ENCODE measurements at regions not wholly inside any gene's neighbourhood (a gene's known extent, or its start where the extent isn't known, plus 50 kb on each side); places are given as distances from the start of the nearest gene placed in this dataset.

GRCh38 chr13:73536865-73537264 is 478.1 kb downstream of the KLF5 start:
- intact Hi-C loops (cut with micrococcal nuclease) (no loop called here), dilution Hi-C loops (cut with HindIII; ENCODE audit: low sequenced_read_pairs, unreplicated experiment) (no loop called here), in situ Hi-C loops (cut with MboI; ENCODE audit: low sequenced_read_pairs) (no loop called here)
- no TSS peak for BruUV-seq (replicated peaks)
- H2BK15ac ChIP-seq (ENCODE audit: low read depth, low read length): no peak overlapping the region
- H3K18ac ChIP-seq (ENCODE audit: low read depth, low read length): no peak overlapping the region
- ChIA-PET CTCF (no interaction called here), POLR2A (ENCODE audit: unreplicated experiment) (no interaction called here)
- ATAC-seq (ENCODE audit: low read depth) (no peak), DNase-seq (no peak)
- WGBS, 2 experiments (ENCODE audit: extremely low coverage in 2 of 2, insufficient read length in 1 of 2): no CpG with 5 or more reads among the region's 4 CpGs
- H3K27me3 ChIP-seq (ENCODE audit: control insufficient read depth, insufficient read depth, low read length): peaks cover 3% of the 10 kb centered on the region; the same call in 1 of the 2 replicates
- no peak overlapping the region for H2BK120ac ChIP-seq (ENCODE audit: low read depth, low read length)
- H4K20me1 ChIP-seq (ENCODE audit: insufficient read depth, low read length): no peaks in the 10 kb centered on the region
- H3K14ac ChIP-seq (replicated peaks; ENCODE audit: low read depth, low read length): no peak overlapping the region
- TF ChIP-seq RFX5 (IDR thresholded peaks at IDR 0.05; ENCODE audit: low read depth, low read length) (no peak), FOS (IDR thresholded peaks at IDR 0.05; ENCODE audit: low read depth, low read length) (no peak)
- no peak overlapping the region for H3K23ac ChIP-seq (ENCODE audit: low read depth, low read length)
- H3K9me3 ChIP-seq (ENCODE audit: control insufficient read depth, insufficient read depth, low read length): no peaks in the 10 kb centered on the region
- H3K4me1 ChIP-seq (ENCODE audit: control insufficient read depth, insufficient read depth, low read length): no peaks in the 10 kb centered on the region
- no peak overlapping the region for H3K4me3 ChIP-seq (ENCODE audit: insufficient read depth, low read depth, low read length)
- H2AFZ ChIP-seq (replicated peaks; ENCODE audit: low read length, poor library complexity): no peak overlapping the region
- H3K4ac ChIP-seq (ENCODE audit: low read depth, low read length): no peak overlapping the region
- H4K5ac ChIP-seq (ENCODE audit: low read depth, low read length): no peak overlapping the region
- no peak overlapping the region for H3K56ac ChIP-seq (ENCODE audit: extremely low read depth, insufficient read depth, low read length)
- no peaks in the 10 kb centered on the region for H3K79me1 ChIP-seq (ENCODE audit: low read depth in 1 of 2, low read length in 2 of 2)
- H4K91ac ChIP-seq (ENCODE audit: insufficient read depth, low read depth, low read length): no peak overlapping the region
- H2BK5ac ChIP-seq (ENCODE audit: low read depth, low read length, poor library complexity, severe bottlenecking): no peak overlapping the region
- no peak overlapping the region for H3K27ac ChIP-seq (ENCODE audit: insufficient read depth, low read length)
- H3K9ac ChIP-seq (ENCODE audit: low read depth, low read length): no peak overlapping the region
- H3K9me1 ChIP-seq (ENCODE audit: insufficient read depth, low read length): no peaks in the 10 kb centered on the region
- no peak overlapping the region for H2AK5ac ChIP-seq (ENCODE audit: low read depth, low read length)
- no peak overlapping the region for H2AK9ac ChIP-seq (replicated peaks; ENCODE audit: low read depth, low read length, poor library complexity)
- H3K36me3 ChIP-seq (ENCODE audit: control insufficient read depth, insufficient read depth, low read length): no peaks in the 10 kb centered on the region
- H2BK20ac ChIP-seq (ENCODE audit: low read depth, low read length): no peak overlapping the region
- H4K8ac ChIP-seq (ENCODE audit: low read depth in 2 of 2, low read length in 2 of 2): no peak overlapping the region
- no peak overlapping the region for H3K4me2 ChIP-seq (ENCODE audit: low read depth, low read length)
